Astrocyte (in vitro differentiated cells and primary cell): ENCODE measurements at regions not wholly inside any gene's neighbourhood (a gene's known extent, or its start where the extent isn't known, plus 50 kb on each side); places are given as distances from the start of the nearest gene placed in this dataset.

Experiments used
- DNase-seq: peaks from one replicate; pipeline ENCODE4 v3.0.0-alpha.2; 2010; ENCODE audit warnings: low read depth
- FAIRE-seq: peaks from 2 replicates; lab custom pipeline; 2011; peaks lifted over from hg19 to GRCh38; lab: Jason Lieb, UNC
- H2AFZ ChIP-seq: 2 replicates; pipeline ENCODE4 v1.6.0; 2012; ENCODE audit warnings: low read depth, low read length, inconsistent platforms
- H3K27ac ChIP-seq: 2 replicates; pipeline ENCODE4 v1.5.1; 2011; ENCODE audit warnings: low read depth, low read length, inconsistent platforms
- H3K27me3 ChIP-seq: 2 replicates; pipeline ENCODE4 v1.6.0; 2011; ENCODE audit warnings: low read length, inconsistent platforms; ENCODE audit not compliant: insufficient read depth
- H3K36me3 ChIP-seq: 2 replicates; pipeline ENCODE4 v1.5.1; 2011; ENCODE audit warnings: low read length, inconsistent platforms; ENCODE audit not compliant: insufficient read depth
- H3K4me1 ChIP-seq: 2 replicates; pipeline ENCODE4 v1.5.1; 2011; ENCODE audit warnings: low read length, inconsistent platforms; ENCODE audit not compliant: insufficient read depth
- H3K4me2 ChIP-seq: 2 replicates; pipeline ENCODE4 v1.6.0; 2012; ENCODE audit warnings: low read length, inconsistent platforms
- H3K4me3 ChIP-seq: 2 replicates; pipeline ENCODE4 v1.5.1; 2011; ENCODE audit warnings: low read depth, mild to moderate bottlenecking, low read length, inconsistent platforms; ENCODE audit not compliant: insufficient read depth
- H3K79me2 ChIP-seq: 2 replicates; pipeline ENCODE4 v1.6.0; 2012; ENCODE audit warnings: mild to moderate bottlenecking, low read length, inconsistent platforms; ENCODE audit not compliant: insufficient read depth
- H3K9ac ChIP-seq: 2 replicates; pipeline ENCODE4 v1.6.0; 2012; ENCODE audit warnings: mild to moderate bottlenecking, low read length, inconsistent platforms
- H3K9me3 ChIP-seq: 2 replicates; pipeline ENCODE4 v1.5.1; 2012; ENCODE audit warnings: low read depth, mild to moderate bottlenecking, low read length, inconsistent platforms; ENCODE audit not compliant: insufficient read depth
- H4K20me1 ChIP-seq: 2 replicates; pipeline ENCODE4 v1.6.0; 2012; ENCODE audit warnings: low read length, inconsistent platforms; ENCODE audit not compliant: insufficient read depth
- H3K27ac Mint-ChIP-seq: one replicate; pipeline ENCODE4 v1.8.0; 2021; ENCODE audit warnings: mild to moderate bottlenecking, mixed read lengths; ENCODE audit not compliant: unreplicated experiment
- H3K27me3 Mint-ChIP-seq: one replicate; pipeline ENCODE4 v1.8.0; 2021; ENCODE audit warnings: low read depth, mixed read lengths; ENCODE audit not compliant: unreplicated experiment
- H3K36me3 Mint-ChIP-seq: one replicate; pipeline ENCODE4 v1.8.0; 2021; ENCODE audit warnings: low read depth, mixed read lengths; ENCODE audit not compliant: unreplicated experiment
- H3K4me1 Mint-ChIP-seq: one replicate; pipeline ENCODE4 v1.8.0; 2021; ENCODE audit warnings: low read depth, mixed read lengths; ENCODE audit not compliant: unreplicated experiment
- H3K4me3 Mint-ChIP-seq: one replicate; pipeline ENCODE4 v1.8.0; 2021; ENCODE audit warnings: mild to moderate bottlenecking, moderate library complexity, mixed read lengths; ENCODE audit not compliant: unreplicated experiment
- H3K9me3 Mint-ChIP-seq: one replicate; pipeline ENCODE4 v1.8.0; 2021; ENCODE audit warnings: mild to moderate bottlenecking, mixed read lengths; ENCODE audit not compliant: unreplicated experiment
- CTCF ChIP-seq: IDR thresholded peaks from 2 replicates; pipeline ENCODE4 v1.5.1; 2011; ENCODE audit warnings: low read depth, mild to moderate bottlenecking, inconsistent platforms, low read length, moderate library complexity; ENCODE audit not compliant: insufficient read depth
- EZH2 ChIP-seq: IDR thresholded peaks from 2 replicates; pipeline ENCODE4 v1.6.1; 2012; ENCODE audit warnings: mild to moderate bottlenecking, low read length, inconsistent platforms; ENCODE audit not compliant: insufficient read depth

- Histone ChIP-seq H3K4me1 (no peaks in the 10 kb centered on the region), H3K9me3 (no peaks in the 10 kb centered on the region), H3K4me3 (no peak overlapping the region), H3K79me2 (no peaks in the 10 kb centered on the region), H2AFZ (no peak overlapping the region), H3K27me3 (no peaks in the 10 kb centered on the region), H3K36me3 (no peaks in the 10 kb centered on the region), H3K4me2 (no peak overlapping the region), H3K27ac (no peak overlapping the region), H4K20me1 (no peaks in the 10 kb centered on the region), H3K9ac (no peak overlapping the region)
- FAIRE-seq (no peak), DNase-seq (no peak)
- H3K4me3 Mint-ChIP-seq, result no peak overlapping the region
- no peaks in the 10 kb centered on the region for H3K27me3 Mint-ChIP-seq
- H3K9me3 Mint-ChIP-seq, result no peaks in the 10 kb centered on the region
- no peak for TF ChIP-seq CTCF
- no peak for TF ChIP-seq EZH2
- H3K36me3 Mint-ChIP-seq, result no peaks in the 10 kb centered on the region
- H3K27ac Mint-ChIP-seq, result no peak overlapping the region
- no peaks in the 10 kb centered on the region for H3K4me1 Mint-ChIP-seq
Measured at GRCh38 chr7:15105711-15106110, 203.2 kb upstream of the DGKB start.

- Histone ChIP-seq H3K4me3 (no peak overlapping the region), H3K4me2 (no peak overlapping the region), H3K4me1 (no peaks in the 10 kb centered on the region), H3K9ac (no peak overlapping the region), H3K27me3 (no peaks in the 10 kb centered on the region), H3K36me3 (no peaks in the 10 kb centered on the region), H2AFZ (no peak overlapping the region), H3K79me2 (no peaks in the 10 kb centered on the region), H3K27ac (no peak overlapping the region), H4K20me1 (no peaks in the 10 kb centered on the region), H3K9me3 (no peaks in the 10 kb centered on the region)
- H3K9me3 Mint-ChIP-seq, result no peaks in the 10 kb centered on the region
- H3K36me3 Mint-ChIP-seq, result no peaks in the 10 kb centered on the region
- DNase-seq, result no peak
- H3K27me3 Mint-ChIP-seq, result no peaks in the 10 kb centered on the region
- H3K4me1 Mint-ChIP-seq, result no peaks in the 10 kb centered on the region
- no peak overlapping the region for H3K4me3 Mint-ChIP-seq
- H3K27ac Mint-ChIP-seq, result no peak overlapping the region
- no peak for FAIRE-seq
- TF ChIP-seq CTCF, result no peak
- TF ChIP-seq EZH2, result no peak
Measured at GRCh38 chr7:15104411-15105092, 202.0 kb upstream of the DGKB start.

- H3K4me1 Mint-ChIP-seq, result no peaks in the 10 kb centered on the region
- no peak overlapping the region for H3K4me3 Mint-ChIP-seq
- no peaks in the 10 kb centered on the region for H3K36me3 ChIP-seq
- no peak overlapping the region for H3K4me3 ChIP-seq
- H3K27me3 ChIP-seq, result no peaks in the 10 kb centered on the region
- no peak overlapping the region for H3K27ac ChIP-seq
- H3K27me3 Mint-ChIP-seq, result no peaks in the 10 kb centered on the region
- no peaks in the 10 kb centered on the region for H3K9me3 Mint-ChIP-seq
- H2AFZ ChIP-seq, result no peak overlapping the region
- H3K4me1 ChIP-seq, result no peaks in the 10 kb centered on the region
- no peaks in the 10 kb centered on the region for H4K20me1 ChIP-seq
- DNase-seq (no peak), FAIRE-seq (no peak)
- H3K36me3 Mint-ChIP-seq, result no peaks in the 10 kb centered on the region
- TF ChIP-seq EZH2 (no peak), CTCF (no peak)
- H3K9ac ChIP-seq, result no peak overlapping the region
- no peak overlapping the region for H3K27ac Mint-ChIP-seq
- no peaks in the 10 kb centered on the region for H3K9me3 ChIP-seq
- no peak overlapping the region for H3K4me2 ChIP-seq
- no peaks in the 10 kb centered on the region for H3K79me2 ChIP-seq
Measured at GRCh38 chr7:15099074-15099473, 196.5 kb upstream of the DGKB start.
